ENCODE measurements at regions not wholly inside any gene's neighbourhood (a gene's known extent, or its start where the extent isn't known, plus 50 kb on each side); places are given as distances from the start of the nearest gene placed in this dataset.

GRCh38 chr3:182388506-182388905 is 404.8 kb upstream of the ATP11B start:
- TF ChIP-seq CTCF (IDR thresholded peaks at IDR 0.05; ENCODE audit: low read depth, low read length, poor library complexity, severe bottlenecking) (no peak), EZH2phosphoT487 (IDR thresholded peaks at IDR 0.05; ENCODE audit: borderline replicate concordance, low read length) (no peak)
